OCI-LY1 (cell line): ENCODE measurements at regions not wholly inside any gene's neighbourhood (a gene's known extent, or its start where the extent isn't known, plus 50 kb on each side); places are given as distances from the start of the nearest gene placed in this dataset.

Experiments used
- EZH2 ChIP-seq: fragments of 200-600 bp; sonication (generic), shearing (Covaris generic); IDR thresholded peaks from 2 replicates; pipeline ENCODE4 v1.8.0; 2017; ENCODE audit warnings: borderline replicate concordance, mixed run types, mild to moderate bottlenecking, antibody characterized with exemption, low read length, moderate library complexity, mixed read lengths
- TF ChIP-seq, protein P1 (sequence below): fragments of 200-600 bp; sonication (generic), shearing (Covaris generic); IDR thresholded peaks from 2 replicates; pipeline ENCODE4 v1.5.1; 2017; ENCODE audit warnings: mild to moderate bottlenecking, antibody characterized with exemption, low read length, moderate library complexity, mixed read lengths

GRCh38 chr1:4149831-4150230 is 249.8 kb upstream of the C1orf174 start:
- TF ChIP-seq, protein P1, sequence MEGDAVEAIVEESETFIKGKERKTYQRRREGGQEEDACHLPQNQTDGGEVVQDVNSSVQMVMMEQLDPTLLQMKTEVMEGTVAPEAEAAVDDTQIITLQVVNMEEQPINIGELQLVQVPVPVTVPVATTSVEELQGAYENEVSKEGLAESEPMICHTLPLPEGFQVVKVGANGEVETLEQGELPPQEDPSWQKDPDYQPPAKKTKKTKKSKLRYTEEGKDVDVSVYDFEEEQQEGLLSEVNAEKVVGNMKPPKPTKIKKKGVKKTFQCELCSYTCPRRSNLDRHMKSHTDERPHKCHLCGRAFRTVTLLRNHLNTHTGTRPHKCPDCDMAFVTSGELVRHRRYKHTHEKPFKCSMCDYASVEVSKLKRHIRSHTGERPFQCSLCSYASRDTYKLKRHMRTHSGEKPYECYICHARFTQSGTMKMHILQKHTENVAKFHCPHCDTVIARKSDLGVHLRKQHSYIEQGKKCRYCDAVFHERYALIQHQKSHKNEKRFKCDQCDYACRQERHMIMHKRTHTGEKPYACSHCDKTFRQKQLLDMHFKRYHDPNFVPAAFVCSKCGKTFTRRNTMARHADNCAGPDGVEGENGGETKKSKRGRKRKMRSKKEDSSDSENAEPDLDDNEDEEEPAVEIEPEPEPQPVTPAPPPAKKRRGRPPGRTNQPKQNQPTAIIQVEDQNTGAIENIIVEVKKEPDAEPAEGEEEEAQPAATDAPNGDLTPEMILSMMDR, result no peak
- TF ChIP-seq EZH2, result no peak
